ENCODE measurements at regions not wholly inside any gene's neighbourhood (a gene's known extent, or its start where the extent isn't known, plus 50 kb on each side); places are given as distances from the start of the nearest gene placed in this dataset.

DNA sequence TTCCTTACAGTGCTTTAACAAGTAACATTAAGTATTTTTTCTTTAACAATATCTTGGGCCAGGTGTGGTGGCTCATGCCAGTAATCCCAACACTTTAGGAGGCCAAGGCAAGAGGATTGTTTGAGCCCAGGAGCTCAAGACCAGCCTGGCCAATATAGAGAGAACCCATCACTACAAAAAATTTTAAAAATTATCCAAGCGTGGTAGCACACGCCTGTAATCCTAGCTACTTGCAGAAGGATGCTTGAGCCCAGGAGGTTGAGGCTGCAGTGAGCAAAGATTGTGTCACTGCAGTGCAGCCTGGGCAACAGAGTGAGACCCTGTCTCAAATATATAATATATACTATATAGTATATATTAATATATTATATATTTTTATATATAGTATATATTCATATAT, 162.2 kb downstream of the ZNF674 start:
- TF ChIP-seq CTCF (IDR thresholded peaks at IDR 0.05; ENCODE audit: borderline replicate concordance, insufficient read depth, low read depth, low read length), result no peak
- no peak overlapping the region for H3K4me3 ChIP-seq (ENCODE audit: low read depth, low read length)

- no peak for TF ChIP-seq CTCF (IDR thresholded peaks at IDR 0.05; ENCODE audit: borderline replicate concordance, insufficient read depth, low read depth, low read length)
- H3K4me3 ChIP-seq (ENCODE audit: low read depth, low read length), result no peak overlapping the region
These were observed 162.6 kb downstream of the ZNF674 start for GRCh38 chrX:46382595-46382994.

- peak; percentile 67; the same call in 1 of the 2 replicates for TF ChIP-seq CTCF (IDR thresholded peaks at IDR 0.05; ENCODE audit: borderline replicate concordance, insufficient read depth, low read depth, low read length)
- H3K4me3 ChIP-seq (ENCODE audit: low read depth, low read length), result no peak overlapping the region
These were observed 163.6 kb downstream of the ZNF674 start for GRCh38 chrX:46381630-46382029.

DNA sequence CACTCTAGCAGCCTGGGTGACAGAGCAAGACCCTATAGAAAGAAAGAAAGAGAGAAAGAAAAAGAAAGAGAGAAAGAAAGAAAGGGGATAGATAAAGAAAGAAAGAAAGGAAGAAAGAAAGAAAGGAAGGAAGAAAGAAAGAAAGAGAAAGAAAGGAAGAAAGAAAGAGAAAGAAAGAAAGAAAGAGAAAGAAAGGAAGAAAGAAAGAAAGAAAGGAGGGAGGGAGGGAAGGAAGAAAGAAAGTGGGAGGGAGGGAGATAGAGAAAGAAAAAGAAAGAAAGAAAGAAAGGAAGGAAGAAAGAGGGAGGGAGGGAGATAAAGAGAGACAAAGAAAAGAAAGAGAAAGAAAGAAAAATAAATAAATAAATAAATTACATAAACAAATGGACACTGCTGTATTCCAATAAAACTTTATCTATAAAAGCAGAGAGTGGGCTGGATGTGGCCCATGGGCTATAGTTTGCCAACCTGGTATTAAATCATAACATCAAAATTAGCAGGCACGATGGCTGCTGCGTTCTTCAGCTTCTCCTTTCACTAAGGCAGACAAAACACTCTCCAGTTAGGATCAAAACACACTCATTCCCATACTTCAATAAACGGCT, 165.0 kb downstream of the ZNF674 start:
- no peak for TF ChIP-seq CTCF (IDR thresholded peaks at IDR 0.05; ENCODE audit: borderline replicate concordance, insufficient read depth, low read depth, low read length)
- H3K4me3 ChIP-seq (ENCODE audit: low read depth, low read length), result no peak overlapping the region

DNA sequence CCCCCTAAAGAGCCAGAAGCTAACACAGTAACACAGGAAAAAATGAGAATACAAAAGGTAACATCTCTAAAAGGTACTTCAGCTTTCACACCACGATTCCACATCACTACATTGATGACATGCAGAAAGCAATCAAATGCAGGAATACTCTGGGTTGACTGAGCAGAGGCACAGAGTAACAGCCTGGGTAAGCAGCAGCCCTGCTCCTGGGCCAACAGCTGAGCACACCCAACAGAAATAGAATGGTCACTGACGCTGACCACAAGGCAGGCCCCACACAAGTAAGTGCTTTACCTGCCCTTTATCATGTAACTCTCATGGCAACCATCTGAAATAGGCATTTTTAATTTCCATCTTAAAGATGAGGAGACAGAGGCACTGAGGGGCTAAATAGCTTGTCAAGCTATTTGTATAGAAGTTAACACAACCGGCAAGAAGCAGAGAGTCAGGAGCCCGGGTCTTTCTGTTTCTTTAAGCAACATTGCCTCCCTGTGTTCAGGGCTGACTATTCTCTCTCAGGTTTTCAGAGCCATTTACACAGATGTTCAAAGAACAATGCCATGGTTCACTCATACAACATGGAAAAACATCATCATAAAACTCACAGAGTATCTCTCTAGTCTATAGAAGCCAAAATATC, 168.9 kb downstream of the ZNF674 start:
- no peak for TF ChIP-seq CTCF (IDR thresholded peaks at IDR 0.05; ENCODE audit: borderline replicate concordance, insufficient read depth, low read depth, low read length)

GRCh38 chrX:46375831-46376230, 169.4 kb downstream of the ZNF674 start:
- H3K4me3 ChIP-seq (ENCODE audit: low read depth, low read length), result no peak overlapping the region
- TF ChIP-seq CTCF (IDR thresholded peaks at IDR 0.05; ENCODE audit: borderline replicate concordance, insufficient read depth, low read depth, low read length), result no peak

More for the DNA sequence above, 168.9 kb downstream of the ZNF674 start:
- H3K4me3 ChIP-seq (ENCODE audit: low read depth, low read length), result no peak overlapping the region

DNA sequence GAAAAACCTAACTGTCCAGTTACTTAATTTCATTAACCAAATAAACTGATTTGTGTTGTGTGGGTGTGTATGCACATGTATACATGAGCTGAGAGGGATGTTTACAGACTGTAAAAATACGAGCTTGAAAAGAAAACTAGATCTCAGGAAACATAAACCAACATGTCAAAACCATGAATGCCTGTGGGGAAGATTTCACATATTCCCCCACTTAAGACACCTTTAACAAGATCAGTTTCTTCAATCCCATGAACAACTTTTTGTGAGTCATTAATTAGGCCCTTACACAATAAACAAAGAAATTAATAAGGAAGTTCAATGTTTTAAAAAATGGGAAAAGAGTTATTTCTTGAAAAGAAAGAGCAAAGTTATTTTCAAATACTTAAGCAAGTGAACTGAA, 170.8 kb downstream of the ZNF674 start:
- no peak overlapping the region for H3K4me3 ChIP-seq (ENCODE audit: low read depth, low read length)
- no peak for TF ChIP-seq CTCF (IDR thresholded peaks at IDR 0.05; ENCODE audit: borderline replicate concordance, insufficient read depth, low read depth, low read length)
